HCT116 (cell line): ENCODE measurements at regions not wholly inside any gene's neighbourhood (a gene's known extent, or its start where the extent isn't known, plus 50 kb on each side); places are given as distances from the start of the nearest gene placed in this dataset.

Experiments
- CTCF ChIP-seq, 3 experiments: fragments of 200-600 bp in 1 of 3; sonication (generic) in 1 of 3; IDR thresholded peaks in 2 of 3; conservative IDR thresholded peaks in 1 of 3; 2 replicates each; pipeline ENCODE4 v1.5.1; 2012 to 2017; ENCODE audit warnings: low read depth in 2 of 3, low read length in 2 of 3, antibody characterized with exemption in 1 of 3, borderline replicate concordance in 1 of 3, control low read depth in 1 of 3, mild to moderate bottlenecking in 1 of 3, mixed read lengths in 1 of 3, mixed run types in 1 of 3, moderate library complexity in 1 of 3; ENCODE audit not compliant: insufficient read depth in 1 of 3
- ELF1 ChIP-seq: IDR thresholded peaks from 2 replicates; pipeline ENCODE4 v1.6.1; 2012; ENCODE audit warnings: low read depth, borderline replicate concordance
- POLR2A ChIP-seq: IDR thresholded peaks from 2 replicates; pipeline ENCODE4 v1.7.0; 2011; ENCODE audit warnings: borderline replicate concordance; ENCODE audit not compliant: insufficient read depth, insufficient read length; ENCODE audit errors: extremely low read depth
- POLR2AphosphoS5 ChIP-seq: IDR thresholded peaks from 2 replicates; pipeline ENCODE4 v1.6.1; 2011; ENCODE audit warnings: mild to moderate bottlenecking, low read depth, low read length, moderate library complexity
- REST ChIP-seq: IDR thresholded peaks from 2 replicates; pipeline ENCODE4 v1.6.1; 2012; ENCODE audit warnings: low read depth
- SRF ChIP-seq: IDR thresholded peaks from 2 replicates; pipeline ENCODE4 v1.6.1; 2012; ENCODE audit warnings: low read depth
- ZNF274 ChIP-seq: fragments of 200-500 bp; sonication (Bioruptor generic); IDR thresholded peaks from 2 replicates; pipeline ENCODE4 v1.6.1; 2014; ENCODE audit warnings: mild to moderate bottlenecking, low read depth, low read length, inconsistent platforms
- TF ChIP-seq, protein P1 (sequence below): IDR thresholded peaks from 2 replicates; pipeline ENCODE4 v1.6.1; 2012

DNA sequence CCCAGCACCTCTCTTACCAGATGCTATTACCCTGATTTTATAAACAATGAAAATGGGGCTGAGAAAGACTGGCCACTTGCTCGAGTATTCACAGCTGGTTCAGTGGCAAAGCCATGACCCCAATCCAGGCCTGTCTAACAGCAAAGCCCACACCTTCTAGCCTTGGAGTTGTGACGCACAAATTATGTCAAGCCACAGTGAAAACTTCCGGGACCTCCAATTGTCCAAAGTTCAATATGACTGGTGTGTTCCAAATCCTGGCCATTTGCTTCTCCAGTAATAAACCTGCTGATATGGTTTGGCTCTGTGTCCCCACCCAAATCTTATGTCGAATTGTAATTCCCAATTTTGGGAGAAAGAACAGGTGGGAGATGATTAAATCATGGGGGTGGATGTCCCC is 64.7 kb upstream of the RIOK3 start:
- TF ChIP-seq CTCF (IDR thresholded peaks at IDR 0.05 in 2 of 3, conservative IDR thresholded peaks at IDR 0.05 in 1 of 3; ENCODE audit: borderline replicate concordance in 1 of 3, insufficient read depth in 1 of 3, low read depth in 2 of 3, low read length in 2 of 3) (no peak), POLR2AphosphoS5 (no peak), SRF (no peak), POLR2A (no peak), ELF1 (no peak), REST (no peak), ZNF274 (no peak)
- TF ChIP-seq, protein P1, sequence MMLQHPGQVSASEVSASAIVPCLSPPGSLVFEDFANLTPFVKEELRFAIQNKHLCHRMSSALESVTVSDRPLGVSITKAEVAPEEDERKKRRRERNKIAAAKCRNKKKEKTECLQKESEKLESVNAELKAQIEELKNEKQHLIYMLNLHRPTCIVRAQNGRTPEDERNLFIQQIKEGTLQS, result no peak
